Mesenchymal stem cell (in vitro differentiated cells and primary cell): ENCODE measurements at regions not wholly inside any gene's neighbourhood (a gene's known extent, or its start where the extent isn't known, plus 50 kb on each side); places are given as distances from the start of the nearest gene placed in this dataset.
"Not testable (repeated sequence)": the region's sequence is repeated elsewhere in the genome, so short reads cannot be mapped to it uniquely, and the experiment has no call there.

Source experiments
- DNase-seq: peaks from one replicate; pipeline ENCODE4 v3.0.0-alpha.2; 2013
- H2AFZ ChIP-seq: one replicate; pipeline ENCODE4 v1.6.1; 2013; ENCODE audit warnings: low read depth, mild to moderate bottlenecking, control low read depth, inconsistent platforms, low read length, moderate library complexity
- H2AK5ac ChIP-seq: 2 replicates; pipeline ENCODE4 v1.6.1; 2013; ENCODE audit warnings: low read length, moderate library complexity, mild to moderate bottlenecking, inconsistent platforms; ENCODE audit not compliant: severe bottlenecking
- H2BK120ac ChIP-seq: one replicate; pipeline ENCODE4 v1.6.1; 2013; ENCODE audit warnings: low read depth, mild to moderate bottlenecking, inconsistent platforms, low read length, moderate library complexity
- H2BK12ac ChIP-seq, 2 experiments: one replicate each; pipeline ENCODE4 v1.6.1; 2013; ENCODE audit warnings: inconsistent platforms in 2 of 2, low read length in 2 of 2, mild to moderate bottlenecking in 2 of 2, moderate library complexity in 2 of 2, control low read depth in 1 of 2
- H2BK15ac ChIP-seq: one replicate; pipeline ENCODE4 v1.6.1; 2013; ENCODE audit warnings: mild to moderate bottlenecking, low read depth, inconsistent platforms; ENCODE audit not compliant: poor library complexity, severe bottlenecking
- H2BK5ac ChIP-seq: 2 replicates; pipeline ENCODE4 v1.6.1; 2013; ENCODE audit warnings: low read depth, mild to moderate bottlenecking, low read length, control low read depth, inconsistent platforms; ENCODE audit not compliant: poor library complexity, severe bottlenecking
- H3K14ac ChIP-seq, 2 experiments: one replicate each; pipeline ENCODE4 v1.6.1; 2013; ENCODE audit warnings: inconsistent platforms in 2 of 2, low read length in 2 of 2, control low read depth in 1 of 2, mild to moderate bottlenecking in 1 of 2, moderate library complexity in 1 of 2
- H3K18ac ChIP-seq, 2 experiments: one replicate each; pipeline ENCODE4 v1.6.1; 2013; ENCODE audit warnings: inconsistent platforms in 2 of 2, low read length in 2 of 2, control low read depth in 1 of 2, low read depth in 1 of 2, mild to moderate bottlenecking in 1 of 2
- H3K23ac ChIP-seq, 2 experiments: one replicate each; pipeline ENCODE4 v1.6.1; 2013; ENCODE audit warnings: inconsistent platforms in 2 of 2, low read length in 2 of 2, mild to moderate bottlenecking in 2 of 2, moderate library complexity in 2 of 2, control low read depth in 1 of 2
- H3K27ac ChIP-seq: 2 replicates; pipeline ENCODE4 v1.5.1; 2013; ENCODE audit warnings: mild to moderate bottlenecking, moderate library complexity, low read length, control low read depth, inconsistent platforms; ENCODE audit not compliant: poor library complexity, severe bottlenecking
- H3K27me3 ChIP-seq, 2 experiments: 2 replicates each; pipeline versions ENCODE4 v1.6.1 to v1.7.0; 2013; ENCODE audit warnings: low read length in 2 of 2, mild to moderate bottlenecking in 2 of 2, moderate library complexity in 2 of 2, control low read depth in 1 of 2, inconsistent platforms in 1 of 2; ENCODE audit not compliant: control insufficient read depth in 1 of 2, insufficient read depth in 1 of 2
- H3K36me3 ChIP-seq, 2 experiments: 2 replicates each; pipeline versions ENCODE4 v1.6.1 to v1.7.0; 2013; ENCODE audit warnings: low read length in 2 of 2, control low read depth in 1 of 2, inconsistent platforms in 1 of 2, low read depth in 1 of 2, mild to moderate bottlenecking in 1 of 2; ENCODE audit not compliant: insufficient read depth in 2 of 2, control insufficient read depth in 1 of 2
- H3K4ac ChIP-seq, 2 experiments: one replicate each; pipeline ENCODE4 v1.6.1; 2013; ENCODE audit warnings: inconsistent platforms in 2 of 2, low read length in 2 of 2, mild to moderate bottlenecking in 2 of 2, moderate library complexity in 2 of 2, control low read depth in 1 of 2, low read depth in 1 of 2
- H3K4me1 ChIP-seq: 2 replicates; pipeline ENCODE4 v1.6.1; 2013; ENCODE audit warnings: low read depth, low read length, control low read depth; ENCODE audit not compliant: control insufficient read depth, insufficient read depth
- H3K4me2 ChIP-seq: 2 replicates; pipeline ENCODE4 v1.6.1; 2013; ENCODE audit warnings: low read length, mild to moderate bottlenecking, inconsistent platforms; ENCODE audit not compliant: poor library complexity, severe bottlenecking
- H3K4me3 ChIP-seq, 2 experiments: 2 replicates each; pipeline versions ENCODE4 v1.5.1 to v1.7.0; 2013; ENCODE audit warnings: low read length in 2 of 2, mild to moderate bottlenecking in 2 of 2, control low read depth in 1 of 2, low read depth in 1 of 2; ENCODE audit not compliant: insufficient read depth in 1 of 2
- H3K79me1 ChIP-seq: replicated peaks from 2 replicates; pipeline ENCODE4 v1.6.1; 2013; ENCODE audit warnings: mild to moderate bottlenecking, control low read depth, low read length, inconsistent platforms; ENCODE audit not compliant: poor library complexity, severe bottlenecking
- H3K9ac ChIP-seq: 2 replicates; pipeline ENCODE4 v1.7.0; 2013; ENCODE audit warnings: mild to moderate bottlenecking, low read length, moderate library complexity
- H3K9me3 ChIP-seq: 2 replicates; pipeline ENCODE4 v1.7.0; 2013; ENCODE audit warnings: mild to moderate bottlenecking, low read length; ENCODE audit not compliant: control insufficient read depth
- H4K8ac ChIP-seq: one replicate; pipeline ENCODE4 v1.6.1; 2013; ENCODE audit warnings: inconsistent platforms, mild to moderate bottlenecking, low read length, moderate library complexity
- H4K91ac ChIP-seq: one replicate; pipeline ENCODE4 v1.6.1; 2013; ENCODE audit warnings: mild to moderate bottlenecking, low read length, inconsistent platforms
- WGBS: methylation state at CpG from one replicate; pipeline ENCODE4 v1.1.7; 2013; ENCODE audit warnings: mixed read lengths; 5-methylcytosine and 5-hydroxymethylcytosine counted together

DNA sequence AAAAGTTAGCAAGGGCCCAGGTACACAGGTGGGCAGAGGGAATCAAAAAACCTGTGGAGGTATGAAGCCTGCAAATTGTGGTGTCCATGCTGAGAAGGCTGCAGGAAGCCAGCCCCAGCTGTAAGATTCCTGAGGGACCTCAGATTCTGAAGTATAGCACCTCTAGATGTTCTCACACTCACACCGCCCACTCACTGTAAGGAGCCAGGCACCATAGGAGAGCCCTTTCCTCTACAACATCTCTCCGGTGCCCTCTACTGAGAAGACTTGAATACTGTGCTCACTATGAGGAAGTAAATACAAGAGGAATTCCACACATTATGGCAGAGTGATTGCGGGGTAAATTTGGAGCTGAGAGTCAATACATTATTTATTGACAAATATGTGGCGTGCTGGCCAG lies 68.9 kb upstream of the RUBCNL start:
- H2AFZ ChIP-seq, H3K79me1 ChIP-seq, H2BK5ac ChIP-seq, H2AK5ac ChIP-seq, H3K4me1 ChIP-seq, H2BK15ac ChIP-seq, H3K4me3 ChIP-seq, H3K23ac ChIP-seq, H4K91ac ChIP-seq, H3K36me3 ChIP-seq, H2BK12ac ChIP-seq, H3K14ac ChIP-seq, H3K27me3 ChIP-seq, H2BK120ac ChIP-seq, H3K4ac ChIP-seq, H3K18ac ChIP-seq, H3K27ac ChIP-seq, H3K4me2 ChIP-seq, H3K9ac ChIP-seq, H3K9me3 ChIP-seq, H4K8ac ChIP-seq: not testable (repeated sequence)
- peak; percentile 55 for DNase-seq
- no CpG with 5 or more reads among the region's 4 CpGs for WGBS

GRCh38 chr13:46451145-46451544 lies 64.1 kb upstream of the RUBCNL start:
- not testable (repeated sequence) for H3K27me3 ChIP-seq, H3K4me3 ChIP-seq, H2BK5ac ChIP-seq, H3K4me1 ChIP-seq, H2BK12ac ChIP-seq, H3K4ac ChIP-seq, H2AK5ac ChIP-seq, H3K9ac ChIP-seq, H2AFZ ChIP-seq, H2BK120ac ChIP-seq, H3K79me1 ChIP-seq, H3K4me2 ChIP-seq, H4K91ac ChIP-seq, H2BK15ac ChIP-seq, H3K27ac ChIP-seq, H3K23ac ChIP-seq, H3K36me3 ChIP-seq, H3K9me3 ChIP-seq, H3K18ac ChIP-seq, H3K14ac ChIP-seq, H4K8ac ChIP-seq
- peak; percentile 10 for DNase-seq
- 100% methylated on average over 1 of the region's 3 CpGs for WGBS

GRCh38 chr13:46449949-46450348 lies 62.9 kb upstream of the RUBCNL start:
- not testable (repeated sequence) for H2BK5ac ChIP-seq, H3K36me3 ChIP-seq, H2BK12ac ChIP-seq, H3K4ac ChIP-seq, DNase-seq, H3K27ac ChIP-seq, H3K9me3 ChIP-seq, H4K91ac ChIP-seq, H3K14ac ChIP-seq, H2AFZ ChIP-seq, H3K4me1 ChIP-seq, H4K8ac ChIP-seq, H3K4me2 ChIP-seq, H3K27me3 ChIP-seq, H3K79me1 ChIP-seq, H3K23ac ChIP-seq, H2AK5ac ChIP-seq, H2BK15ac ChIP-seq, H3K4me3 ChIP-seq, H2BK120ac ChIP-seq, H3K18ac ChIP-seq
- WGBS, result 64% methylated on average over 1 of the region's 2 CpGs
- peak overlapping the region; percentile 38 for H3K9ac ChIP-seq

GRCh38 chr13:46448148-46448547 lies 61.1 kb upstream of the RUBCNL start:
- not testable (repeated sequence) for H3K27me3 ChIP-seq, H3K36me3 ChIP-seq, H3K4me2 ChIP-seq, H4K8ac ChIP-seq, H3K14ac ChIP-seq, H2AFZ ChIP-seq, H4K91ac ChIP-seq, H3K23ac ChIP-seq, H2BK12ac ChIP-seq, H3K4me1 ChIP-seq, H3K18ac ChIP-seq, H2AK5ac ChIP-seq, H3K79me1 ChIP-seq, H3K4ac ChIP-seq, H2BK120ac ChIP-seq, H3K9me3 ChIP-seq, H2BK5ac ChIP-seq, H3K27ac ChIP-seq, H3K9ac ChIP-seq, H2BK15ac ChIP-seq, H3K4me3 ChIP-seq
- no CpG with 5 or more reads among the region's 4 CpGs for WGBS
- peak; percentile 11 for DNase-seq
